Smooth muscle cell (in vitro differentiated cells): ENCODE measurements at regions not wholly inside any gene's neighbourhood (a gene's known extent, or its start where the extent isn't known, plus 50 kb on each side); places are given as distances from the start of the nearest gene placed in this dataset.

Source experiments
- DNase-seq: peaks from one replicate; lab custom pipeline; 2025; ENCODE audit not compliant: unreplicated experiment; lab: John Stamatoyannopoulos, UW
- H2AFZ ChIP-seq: fragments of 200-600 bp; sonication (generic); 2 replicates; pipeline ENCODE4 v1.6.0; 2016; ENCODE audit warnings: antibody characterized with exemption, low read depth, mild to moderate bottlenecking
- H3F3A ChIP-seq: fragments of 200-600 bp; sonication (generic); 2 replicates; pipeline ENCODE4 v1.6.0; 2017; ENCODE audit warnings: antibody characterized with exemption, low read depth
- H3K27ac ChIP-seq: fragments of 200-600 bp; sonication (generic); 2 replicates; pipeline ENCODE4 v1.5.1; 2016; ENCODE audit warnings: low read depth, mild to moderate bottlenecking
- H3K27me3 ChIP-seq: fragments of 200-600 bp; sonication (generic); 2 replicates; pipeline ENCODE4 v1.6.1; 2016; ENCODE audit warnings: low read depth, mild to moderate bottlenecking
- H3K36me3 ChIP-seq: fragments of 200-600 bp; sonication (generic); 2 replicates; pipeline ENCODE4 v1.5.1; 2016; ENCODE audit warnings: low read depth
- H3K4me1 ChIP-seq: fragments of 200-600 bp; sonication (generic); 2 replicates; pipeline ENCODE4 v1.5.1; 2016; ENCODE audit warnings: low read depth
- H3K4me2 ChIP-seq: fragments of 200-600 bp; sonication (generic); 2 replicates; pipeline ENCODE4 v1.6.0; 2016; ENCODE audit warnings: mild to moderate bottlenecking
- H3K4me3 ChIP-seq: fragments of 200-600 bp; sonication (generic); 2 replicates; pipeline ENCODE4 v1.5.1; 2016; ENCODE audit warnings: mild to moderate bottlenecking
- H3K79me2 ChIP-seq: fragments of 200-600 bp; sonication (generic); 2 replicates; pipeline ENCODE4 v1.6.0; 2016; ENCODE audit warnings: low read depth, mild to moderate bottlenecking
- H3K9ac ChIP-seq: fragments of 200-600 bp; sonication (generic); 2 replicates; pipeline ENCODE4 v1.6.0; 2016; ENCODE audit warnings: low read depth
- H3K9me3 ChIP-seq: fragments of 200-600 bp; sonication (generic); replicated peaks from 2 replicates; pipeline ENCODE4 v1.5.1; 2016; ENCODE audit warnings: low read depth
- H4K20me1 ChIP-seq: fragments of 200-600 bp; sonication (generic); 2 replicates; pipeline ENCODE4 v1.6.0; 2016; ENCODE audit warnings: low read depth
- WGBS: methylation state at CpG from one replicate; pipeline ENCODE4 v1.1.7; 2016; ENCODE audit warnings: low lambda C conversion rate; 5-methylcytosine and 5-hydroxymethylcytosine counted together
- TF ChIP-seq, protein P1 (sequence below): fragments of 200-600 bp; sonication (generic); IDR thresholded peaks from 2 replicates; pipeline ENCODE4 v1.5.1; 2017; ENCODE audit warnings: borderline replicate concordance, mild to moderate bottlenecking, antibody characterized with exemption; ENCODE audit not compliant: insufficient read depth, poor library complexity, severe bottlenecking

DNA sequence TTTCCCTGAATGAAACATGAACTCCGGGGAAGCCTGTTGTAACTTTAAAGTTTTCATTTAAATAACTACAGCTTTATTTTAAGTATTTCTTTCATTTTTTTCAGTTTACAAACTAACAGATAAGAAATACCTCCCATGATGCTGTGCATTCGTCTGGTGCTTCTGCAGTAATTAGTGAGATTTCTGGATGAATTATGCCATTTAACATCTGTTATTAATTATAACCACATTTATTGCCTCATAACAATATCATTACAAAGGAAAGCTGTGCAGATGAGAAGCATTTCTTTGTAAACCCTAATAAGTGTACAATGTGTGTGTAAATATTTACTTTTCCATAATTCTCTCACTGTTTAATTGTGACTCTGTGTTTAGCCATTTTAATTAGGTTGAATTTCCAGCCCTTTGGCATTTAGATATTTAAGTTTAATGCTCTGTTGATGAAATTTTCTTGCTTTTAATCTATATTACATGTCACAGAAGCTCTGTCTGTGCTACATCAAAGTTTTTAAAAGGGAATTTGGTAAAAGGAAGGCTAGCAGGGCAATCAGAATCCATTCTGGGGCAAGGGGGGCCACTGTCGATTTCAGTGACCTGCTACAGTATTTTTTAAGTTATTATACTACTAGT, 418.0 kb downstream of the SPATA31D1 start:
- TF ChIP-seq, protein P1, sequence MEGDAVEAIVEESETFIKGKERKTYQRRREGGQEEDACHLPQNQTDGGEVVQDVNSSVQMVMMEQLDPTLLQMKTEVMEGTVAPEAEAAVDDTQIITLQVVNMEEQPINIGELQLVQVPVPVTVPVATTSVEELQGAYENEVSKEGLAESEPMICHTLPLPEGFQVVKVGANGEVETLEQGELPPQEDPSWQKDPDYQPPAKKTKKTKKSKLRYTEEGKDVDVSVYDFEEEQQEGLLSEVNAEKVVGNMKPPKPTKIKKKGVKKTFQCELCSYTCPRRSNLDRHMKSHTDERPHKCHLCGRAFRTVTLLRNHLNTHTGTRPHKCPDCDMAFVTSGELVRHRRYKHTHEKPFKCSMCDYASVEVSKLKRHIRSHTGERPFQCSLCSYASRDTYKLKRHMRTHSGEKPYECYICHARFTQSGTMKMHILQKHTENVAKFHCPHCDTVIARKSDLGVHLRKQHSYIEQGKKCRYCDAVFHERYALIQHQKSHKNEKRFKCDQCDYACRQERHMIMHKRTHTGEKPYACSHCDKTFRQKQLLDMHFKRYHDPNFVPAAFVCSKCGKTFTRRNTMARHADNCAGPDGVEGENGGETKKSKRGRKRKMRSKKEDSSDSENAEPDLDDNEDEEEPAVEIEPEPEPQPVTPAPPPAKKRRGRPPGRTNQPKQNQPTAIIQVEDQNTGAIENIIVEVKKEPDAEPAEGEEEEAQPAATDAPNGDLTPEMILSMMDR = no peak
- Histone ChIP-seq H3K4me2 (peak overlapping the region; percentile 39), H3K4me1 (no peaks in the 10 kb centered on the region), H2AFZ (no peak overlapping the region), H3K36me3 (no peaks in the 10 kb centered on the region), H3K9ac (no peak overlapping the region), H3F3A (no peaks in the 10 kb centered on the region), H3K27me3 (no peaks in the 10 kb centered on the region), H3K79me2 (no peaks in the 10 kb centered on the region), H4K20me1 (no peaks in the 10 kb centered on the region), H3K9me3 (no peaks in the 10 kb centered on the region), H3K4me3 (no peak overlapping the region), H3K27ac (no peak overlapping the region)
- DNase-seq = no peak
- WGBS = 67% methylated on average over 3 of the region's 3 CpGs

DNA sequence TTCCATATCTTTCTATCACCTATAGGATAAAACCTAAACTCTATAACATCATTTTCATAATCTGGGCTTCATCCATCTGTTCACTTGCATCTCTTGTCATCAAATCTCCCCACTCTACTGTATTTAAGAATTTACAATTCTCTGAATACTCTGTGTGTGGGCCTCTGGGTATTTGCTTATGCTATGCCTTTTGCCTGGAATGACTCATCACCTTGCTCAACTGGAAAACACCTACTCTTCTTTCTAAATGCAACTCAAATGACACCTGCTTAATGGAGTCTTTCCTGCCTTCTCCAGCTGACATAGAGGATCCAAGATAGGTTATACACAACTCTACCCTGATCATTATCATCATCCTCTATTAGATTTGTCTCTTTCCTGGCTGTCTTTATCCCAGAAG, 421.7 kb downstream of the SPATA31D1 start:
- Histone ChIP-seq H3K4me1 (no peaks in the 10 kb centered on the region), H3K4me2 (no peak overlapping the region), H3F3A (no peaks in the 10 kb centered on the region), H3K9me3 (no peaks in the 10 kb centered on the region), H4K20me1 (no peaks in the 10 kb centered on the region), H3K36me3 (no peaks in the 10 kb centered on the region), H3K27ac (no peak overlapping the region), H3K27me3 (no peaks in the 10 kb centered on the region), H3K9ac (no peak overlapping the region), H2AFZ (no peak overlapping the region), H3K4me3 (no peak overlapping the region), H3K79me2 (no peaks in the 10 kb centered on the region)
- TF ChIP-seq, protein P1 = no peak
- DNase-seq = no peak

DNA sequence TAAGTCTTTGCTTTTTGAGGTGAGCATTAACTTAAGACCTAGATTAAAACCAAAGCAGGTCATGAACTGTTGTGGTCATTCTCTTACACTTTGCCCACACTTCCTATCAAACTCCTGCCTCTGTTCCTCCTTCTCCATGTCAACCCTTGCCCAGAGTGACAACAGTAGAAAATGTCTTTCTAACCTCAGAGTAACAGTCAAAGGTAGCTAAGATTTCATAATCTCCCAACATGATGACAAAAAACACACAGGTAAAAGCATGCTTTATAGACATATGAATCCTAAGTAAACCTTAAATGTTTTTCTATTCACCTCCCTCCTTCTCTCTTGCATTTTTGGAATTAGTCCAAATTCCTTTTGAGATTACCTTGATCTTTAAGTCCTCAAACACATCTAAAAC, 422.3 kb downstream of the SPATA31D1 start:
- Histone ChIP-seq H3F3A (no peaks in the 10 kb centered on the region), H3K79me2 (no peaks in the 10 kb centered on the region), H3K9ac (no peak overlapping the region), H3K36me3 (no peaks in the 10 kb centered on the region), H3K9me3 (no peaks in the 10 kb centered on the region), H3K27me3 (no peaks in the 10 kb centered on the region), H3K27ac (no peak overlapping the region), H3K4me1 (no peaks in the 10 kb centered on the region), H4K20me1 (no peaks in the 10 kb centered on the region), H2AFZ (no peak overlapping the region), H3K4me3 (no peak overlapping the region), H3K4me2 (no peak overlapping the region)
- no peak for DNase-seq
- TF ChIP-seq, protein P1 = no peak

DNA sequence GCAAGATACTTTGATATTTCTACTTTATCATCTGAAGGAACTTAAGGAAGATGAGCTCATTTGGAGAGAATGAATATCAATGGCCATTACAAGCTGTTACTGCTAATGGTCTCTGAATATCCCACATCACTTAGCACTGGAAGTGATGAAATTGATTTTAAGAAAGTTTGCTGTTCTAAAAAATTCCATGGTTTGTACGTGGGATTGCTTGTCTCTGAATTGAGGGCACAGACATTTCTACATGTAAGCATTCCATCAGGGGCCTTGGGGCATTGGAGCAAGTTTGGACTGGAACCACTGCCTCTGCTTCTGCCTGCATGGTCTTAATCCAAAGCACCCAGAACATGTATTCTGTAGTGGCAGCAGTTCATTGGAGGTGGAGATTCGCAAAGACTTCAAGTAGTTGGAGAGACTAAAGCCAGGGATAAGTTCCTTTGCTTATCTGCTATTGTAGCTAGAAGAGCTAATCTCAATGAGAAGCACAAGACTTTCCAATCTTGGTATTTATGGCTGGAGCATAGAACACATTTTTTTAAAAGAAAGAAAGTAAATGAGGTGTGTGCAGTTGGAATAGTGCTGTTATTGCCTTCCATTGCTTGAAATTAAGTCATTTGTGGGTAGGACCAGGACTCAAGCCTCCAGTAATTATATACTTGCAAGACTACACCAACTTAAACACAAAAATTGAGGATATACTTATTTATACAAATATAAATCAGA, 424.2 kb downstream of the SPATA31D1 start:
- H3F3A ChIP-seq = no peaks in the 10 kb centered on the region
- no peak for DNase-seq
- no peaks in the 10 kb centered on the region for H3K27me3 ChIP-seq
- 51% methylated on average over 2 of the region's 2 CpGs for WGBS
- TF ChIP-seq, protein P1 = no peak
- no peak overlapping the region for H3K27ac ChIP-seq
- H3K36me3 ChIP-seq = no peaks in the 10 kb centered on the region
- H4K20me1 ChIP-seq = no peaks in the 10 kb centered on the region
- no peaks in the 10 kb centered on the region for H3K4me1 ChIP-seq
- H3K9ac ChIP-seq = no peak overlapping the region
- no peak overlapping the region for H3K4me2 ChIP-seq
- no peak overlapping the region for H3K4me3 ChIP-seq
- no peaks in the 10 kb centered on the region for H3K9me3 ChIP-seq
- no peaks in the 10 kb centered on the region for H3K79me2 ChIP-seq
- H2AFZ ChIP-seq = no peak overlapping the region
